ENCODE measurements at regions not wholly inside any gene's neighbourhood (a gene's known extent, or its start where the extent isn't known, plus 50 kb on each side); places are given as distances from the start of the nearest gene placed in this dataset.
A peak's percentile ranks its signal among the peaks of the same experiment; 100 is the strongest.

GRCh38 chr22:25377699-25378098, 158.3 kb downstream of the CRYBB2 start:
- Histone ChIP-seq H3K27me3 (replicated peaks; ENCODE audit: control insufficient read depth, insufficient read depth, low read length) (no peaks in the 10 kb centered on the region), H3K36me3 (ENCODE audit: control insufficient read depth, insufficient read depth, low read length) (no peaks in the 10 kb centered on the region; the same call in 1 of the 2 replicates), H3K4me3 (replicated peaks; ENCODE audit: low read depth, low read length) (no peak overlapping the region)
- TF ChIP-seq CTCF (IDR thresholded peaks at IDR 0.05; ENCODE audit: insufficient read depth, low read length, poor library complexity, severe bottlenecking): no peak
- DNase-seq (ENCODE audit: extremely low read depth, insufficient read length): no peak

- Histone ChIP-seq H3K4me3 (replicated peaks; ENCODE audit: low read depth, low read length) (no peak overlapping the region), H3K36me3 (ENCODE audit: control insufficient read depth, insufficient read depth, low read length) (no peaks in the 10 kb centered on the region), H3K27me3 (replicated peaks; ENCODE audit: control insufficient read depth, insufficient read depth, low read length) (no peaks in the 10 kb centered on the region)
- no peak for TF ChIP-seq CTCF (IDR thresholded peaks at IDR 0.05; ENCODE audit: insufficient read depth, low read length, poor library complexity, severe bottlenecking)
- DNase-seq (ENCODE audit: extremely low read depth, insufficient read length): no peak
Observed at GRCh38 chr22:25380122-25380747, 160.8 kb downstream of the CRYBB2 start.

- peak; percentile 37 for TF ChIP-seq CTCF (IDR thresholded peaks at IDR 0.05; ENCODE audit: insufficient read depth, low read length, poor library complexity, severe bottlenecking)
- H3K36me3 ChIP-seq (ENCODE audit: control insufficient read depth, insufficient read depth, low read length): no peaks in the 10 kb centered on the region
- no peak overlapping the region for H3K4me3 ChIP-seq (replicated peaks; ENCODE audit: low read depth, low read length)
- no peaks in the 10 kb centered on the region for H3K27me3 ChIP-seq (replicated peaks; ENCODE audit: control insufficient read depth, insufficient read depth, low read length)
- no peak for DNase-seq (ENCODE audit: extremely low read depth, insufficient read length)
Observed at GRCh38 chr22:25382762-25383161, 163.3 kb downstream of the CRYBB2 start.

- no peak for TF ChIP-seq CTCF (IDR thresholded peaks at IDR 0.05; ENCODE audit: insufficient read depth, low read length, poor library complexity, severe bottlenecking)
- DNase-seq (ENCODE audit: extremely low read depth, insufficient read length): no peak
- H3K27me3 ChIP-seq (replicated peaks; ENCODE audit: control insufficient read depth, insufficient read depth, low read length): no peaks in the 10 kb centered on the region
- H3K4me3 ChIP-seq (replicated peaks; ENCODE audit: low read depth, low read length): no peak overlapping the region
- no peaks in the 10 kb centered on the region for H3K36me3 ChIP-seq (ENCODE audit: control insufficient read depth, insufficient read depth, low read length)
Observed at GRCh38 chr22:25383278-25383820, 163.9 kb downstream of the CRYBB2 start.

- no peak overlapping the region for H3K4me3 ChIP-seq (replicated peaks; ENCODE audit: low read depth, low read length)
- no peak for DNase-seq (ENCODE audit: extremely low read depth, insufficient read length)
- H3K27me3 ChIP-seq (replicated peaks; ENCODE audit: control insufficient read depth, insufficient read depth, low read length): no peaks in the 10 kb centered on the region
- H3K36me3 ChIP-seq (ENCODE audit: control insufficient read depth, insufficient read depth, low read length): no peaks in the 10 kb centered on the region
- TF ChIP-seq CTCF (IDR thresholded peaks at IDR 0.05; ENCODE audit: insufficient read depth, low read length, poor library complexity, severe bottlenecking): no peak
Observed at GRCh38 chr22:25383892-25384291, 164.5 kb downstream of the CRYBB2 start.

GRCh38 chr22:25386538-25386884, 167.1 kb downstream of the CRYBB2 start:
- Histone ChIP-seq H3K36me3 (ENCODE audit: control insufficient read depth, insufficient read depth, low read length) (no peaks in the 10 kb centered on the region), H3K27me3 (replicated peaks; ENCODE audit: control insufficient read depth, insufficient read depth, low read length) (no peaks in the 10 kb centered on the region), H3K4me3 (replicated peaks; ENCODE audit: low read depth, low read length) (no peak overlapping the region)
- no peak for DNase-seq (ENCODE audit: extremely low read depth, insufficient read length)
- TF ChIP-seq CTCF (IDR thresholded peaks at IDR 0.05; ENCODE audit: insufficient read depth, low read length, poor library complexity, severe bottlenecking): no peak

All from GM06990 (cell line).